Eye (tissue), 1 donor: ENCODE measurements at regions not wholly inside any gene's neighbourhood (a gene's known extent, or its start where the extent isn't known, plus 50 kb on each side); places are given as distances from the start of the nearest gene placed in this dataset.
"Not testable (repeated sequence)": the region's sequence is repeated elsewhere in the genome, so short reads cannot be mapped to it uniquely, and the experiment has no call there.

ENCODE experiments used
- DNase-seq: peaks from one replicate; pipeline ENCODE4 v3.0.0-alpha.2; 2015

DNA sequence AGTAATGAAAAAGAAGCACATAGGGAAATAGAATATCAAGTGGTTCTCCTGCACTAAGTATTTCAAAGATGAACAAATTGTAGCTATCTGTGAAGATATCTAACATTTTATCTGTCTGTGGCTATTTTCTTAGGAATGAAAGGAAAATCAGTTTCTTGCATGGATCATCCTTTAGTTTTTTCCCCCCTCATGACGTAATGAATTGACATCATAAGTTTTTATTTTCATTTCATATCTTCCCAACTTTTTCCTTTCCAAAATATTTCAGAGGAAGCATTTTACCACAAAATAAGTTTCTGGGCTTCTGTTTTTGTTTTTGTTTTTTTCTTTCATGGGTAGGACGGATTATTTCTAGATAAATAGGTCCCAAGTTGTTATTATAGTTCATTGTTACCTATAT, 996.6 kb downstream of the TMEM121 start:
- DNase-seq = no peak

DNA sequence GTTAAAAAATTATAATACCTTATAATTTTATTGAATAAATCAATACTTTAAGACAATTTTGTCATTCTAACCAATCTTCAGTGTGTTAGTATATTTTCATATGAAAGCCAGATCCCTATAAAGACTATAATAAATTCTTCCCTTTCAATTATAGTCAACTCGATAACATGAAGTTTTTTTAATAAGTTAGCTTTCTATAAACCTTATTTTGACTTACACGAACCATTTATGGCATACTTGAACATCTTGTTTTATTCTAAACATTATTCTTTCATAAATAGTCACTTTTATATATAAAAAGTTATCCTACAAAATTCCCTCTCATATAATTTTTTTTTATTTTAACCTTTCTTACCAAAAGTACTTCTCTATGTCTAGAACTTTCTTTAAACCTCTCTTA, 1002.3 kb downstream of the TMEM121 start:
- DNase-seq = no peak

DNA sequence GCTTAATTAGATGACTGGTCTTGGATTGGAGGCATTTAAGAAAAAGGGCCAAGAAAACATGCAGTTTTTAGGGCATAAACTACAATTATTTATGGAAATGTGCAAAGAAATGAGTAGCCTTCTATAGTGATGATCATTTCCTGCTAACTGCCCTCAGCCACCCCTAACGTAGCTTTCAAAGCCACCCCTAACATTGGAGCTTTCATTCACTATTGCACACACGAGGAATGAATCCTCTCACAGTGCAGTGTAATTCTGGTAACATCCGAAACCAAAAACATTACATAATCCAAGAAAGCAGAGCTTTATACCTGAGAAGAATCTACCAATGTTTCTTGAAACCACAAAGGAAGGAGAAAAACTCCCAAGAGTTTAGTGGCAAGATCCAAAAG, 1003.6 kb downstream of the TMEM121 start:
- no peak for DNase-seq

DNA sequence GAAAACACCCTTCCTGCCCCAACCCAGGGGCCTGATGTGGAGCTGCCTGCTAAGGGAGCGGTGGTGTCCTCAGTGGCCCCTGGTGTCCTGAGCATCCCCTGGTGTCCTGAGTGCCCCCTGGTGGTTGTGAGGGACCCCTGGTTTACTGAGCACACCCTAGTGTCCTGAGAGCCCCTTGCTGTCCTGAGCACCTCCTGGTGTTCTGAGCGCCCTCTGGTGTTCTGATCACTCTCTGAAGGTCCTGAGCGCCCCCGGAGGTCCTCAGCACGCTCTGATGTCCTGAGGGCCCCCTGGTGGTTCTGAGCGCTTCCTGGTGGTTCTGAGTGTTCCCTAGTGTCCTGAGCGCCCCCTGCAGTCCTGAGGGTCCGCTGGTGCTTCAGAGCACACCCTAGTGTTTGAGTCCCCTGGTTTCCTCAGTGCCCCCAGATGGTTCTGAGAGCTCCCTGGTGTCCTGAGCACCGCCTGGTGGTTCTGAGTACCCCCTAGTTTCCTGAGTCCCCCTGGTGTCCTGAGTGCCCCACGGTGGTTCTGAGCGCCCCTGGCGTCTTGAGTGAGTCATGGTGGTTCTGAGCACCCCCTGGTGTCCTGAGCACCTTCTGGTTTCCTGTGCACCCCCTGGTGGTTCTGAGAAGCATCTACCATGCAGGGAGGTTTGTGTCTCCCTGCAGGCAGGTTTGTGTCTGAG, 1004.2 kb downstream of the TMEM121 start:
- DNase-seq = no peak

DNA sequence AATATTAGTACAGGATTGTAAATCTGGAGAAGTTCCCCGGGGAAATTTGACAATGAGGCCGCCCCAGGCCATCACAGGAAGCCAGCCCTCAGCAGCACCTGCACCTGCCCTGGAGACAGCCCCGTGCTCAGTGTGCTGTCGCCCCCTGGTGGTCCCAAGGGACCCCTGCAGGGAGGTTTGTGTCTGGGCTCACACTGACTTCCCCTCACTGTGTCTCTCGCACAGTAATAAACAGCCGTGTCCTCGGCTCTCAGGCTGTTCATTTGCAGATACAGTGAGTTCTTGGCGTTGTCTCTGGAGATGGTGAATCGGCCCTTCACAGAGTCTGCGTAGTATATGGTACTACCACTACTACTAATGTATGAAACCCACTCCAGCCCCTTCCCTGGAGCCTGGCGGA, 1011.2 kb downstream of the TMEM121 start:
- DNase-seq = not testable (repeated sequence)

DNA sequence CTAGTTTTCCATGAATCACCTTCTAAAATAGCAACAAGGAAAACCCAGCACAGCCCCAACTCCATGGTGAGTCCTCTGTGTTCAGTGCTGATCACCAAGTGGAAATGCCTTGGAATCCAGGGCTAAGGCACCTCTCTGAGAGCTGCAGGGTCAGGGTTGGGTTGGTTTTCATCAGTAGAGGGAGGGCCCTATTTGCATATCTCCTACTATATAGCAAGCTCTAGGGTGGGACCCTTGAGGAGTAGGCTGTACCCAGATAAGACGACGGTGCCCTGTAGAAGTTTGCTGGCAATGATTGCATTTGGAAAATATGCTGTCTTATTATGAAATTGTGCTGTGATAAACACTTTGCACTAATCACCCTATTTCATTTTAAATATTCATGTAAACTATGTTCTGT, 1011.8 kb downstream of the TMEM121 start:
- no peak for DNase-seq

DNA sequence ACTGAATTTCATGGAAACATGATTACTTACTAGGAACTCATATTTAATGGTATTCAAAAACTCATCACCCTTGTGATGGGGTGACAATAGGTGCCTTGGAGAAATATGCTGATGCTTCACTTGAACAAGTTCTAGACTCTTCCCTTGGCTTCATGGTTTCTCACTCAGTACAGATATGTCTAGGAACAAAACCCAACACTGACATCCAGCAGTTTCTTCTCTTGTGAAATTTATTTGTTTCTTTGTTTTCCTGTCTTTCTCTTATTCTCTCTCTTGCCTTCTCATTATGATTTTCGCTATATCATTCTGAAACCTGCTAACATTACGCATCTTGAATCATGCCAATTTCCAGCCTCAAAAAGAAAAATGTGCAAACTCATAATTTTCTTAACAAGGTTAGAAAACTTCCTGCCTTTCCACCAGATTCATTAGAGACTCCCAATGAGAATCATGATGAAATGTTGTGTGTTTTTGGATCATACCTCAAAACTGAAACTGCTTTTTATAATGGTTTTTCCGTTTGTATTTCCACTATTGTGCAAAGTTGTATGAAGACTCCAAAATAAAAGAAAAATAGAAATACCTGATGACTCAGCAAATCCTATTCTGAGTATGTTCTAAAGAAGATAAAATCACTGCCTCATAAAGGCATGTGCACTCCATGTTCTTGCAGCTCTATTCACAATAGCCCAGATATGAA, 1021.5 kb downstream of the TMEM121 start:
- DNase-seq = no peak

DNA sequence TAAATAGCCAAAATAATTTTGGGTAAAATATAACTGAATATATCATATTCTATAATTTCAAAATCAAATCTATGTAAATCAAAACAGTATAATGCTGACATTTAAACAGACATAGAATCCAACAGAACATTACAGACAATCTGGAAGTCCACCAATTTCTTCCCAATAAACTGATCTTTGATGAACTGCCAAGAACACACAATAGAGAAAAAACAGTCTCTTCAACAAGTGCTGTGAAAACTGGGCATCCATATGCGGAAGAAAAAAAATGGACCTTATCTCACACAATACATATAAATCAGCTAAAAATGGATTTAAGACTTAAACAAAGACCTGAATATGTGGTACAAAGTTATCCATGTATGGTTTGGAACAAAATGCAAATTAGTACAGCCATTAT, 1022.7 kb downstream of the TMEM121 start:
- no peak for DNase-seq

DNA sequence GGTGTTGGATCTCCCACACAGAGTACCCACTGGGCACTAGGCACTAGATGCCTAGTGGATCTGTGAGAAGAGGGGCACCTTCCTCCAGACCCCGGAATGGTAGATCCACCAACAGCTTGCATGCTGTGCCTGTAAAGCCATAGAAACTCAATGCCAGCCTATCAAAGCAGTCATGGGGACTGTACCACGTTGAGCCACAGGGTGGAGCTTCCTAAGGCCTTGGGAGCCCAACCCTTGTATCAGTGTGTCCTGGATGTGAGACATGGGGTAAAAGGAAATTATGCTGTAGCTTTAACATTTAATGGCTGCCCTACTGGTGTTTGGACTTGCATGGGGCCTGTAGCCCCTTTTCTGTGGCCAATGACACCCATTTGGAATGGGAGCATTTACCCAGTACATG, 1024.9 kb downstream of the TMEM121 start:
- no peak for DNase-seq

DNA sequence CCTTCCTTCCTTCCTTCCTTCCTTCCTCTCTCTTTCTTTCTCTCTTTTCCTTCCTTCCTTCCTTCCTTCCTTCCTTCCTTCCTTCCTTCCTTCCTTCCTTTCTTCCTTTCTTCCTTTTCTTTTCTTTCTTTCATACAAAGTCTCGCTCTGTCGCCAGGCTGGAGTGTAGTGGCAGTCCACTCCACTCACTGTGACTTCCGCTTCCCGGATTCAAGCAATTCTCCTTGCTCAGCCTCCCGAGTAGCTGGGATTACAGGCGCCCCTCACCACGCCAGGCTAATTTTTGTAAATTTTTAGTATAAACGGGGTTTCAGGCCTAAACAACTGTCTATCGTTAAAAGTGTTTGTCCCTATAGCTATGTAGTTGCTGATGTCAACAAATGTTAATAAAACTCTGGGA, 1029.8 kb downstream of the TMEM121 start:
- DNase-seq = not testable (repeated sequence)

DNA sequence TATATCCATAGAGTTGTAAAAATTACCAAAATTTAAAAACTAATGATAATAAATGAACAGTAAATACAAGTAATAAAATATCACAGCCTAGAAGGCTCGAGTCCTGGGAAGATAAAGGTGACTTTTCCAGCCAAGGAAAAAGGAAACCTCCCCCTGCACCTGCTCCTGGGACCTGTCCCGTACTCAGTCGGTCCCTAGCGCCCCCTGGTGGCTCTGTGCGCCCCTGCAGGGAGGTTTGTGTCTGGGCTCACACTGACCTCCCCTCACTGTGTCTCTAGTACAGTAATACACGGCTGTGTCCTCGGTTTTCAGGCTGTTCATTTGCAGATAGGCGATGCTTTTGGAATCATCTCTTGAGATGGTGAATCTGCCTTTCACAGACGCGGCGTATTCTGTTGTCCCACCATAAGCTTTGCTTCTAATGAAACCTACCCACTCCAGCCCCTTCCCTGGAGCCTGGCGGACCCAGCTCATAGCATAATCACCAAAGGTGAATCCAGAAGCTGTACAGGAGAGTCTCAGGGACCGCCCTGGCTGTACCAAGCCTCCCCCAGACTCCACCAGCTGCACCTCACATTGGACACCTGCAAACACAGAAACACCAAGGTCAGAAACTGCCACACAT, 1030.4 kb downstream of the TMEM121 start:
- no peak for DNase-seq

DNA sequence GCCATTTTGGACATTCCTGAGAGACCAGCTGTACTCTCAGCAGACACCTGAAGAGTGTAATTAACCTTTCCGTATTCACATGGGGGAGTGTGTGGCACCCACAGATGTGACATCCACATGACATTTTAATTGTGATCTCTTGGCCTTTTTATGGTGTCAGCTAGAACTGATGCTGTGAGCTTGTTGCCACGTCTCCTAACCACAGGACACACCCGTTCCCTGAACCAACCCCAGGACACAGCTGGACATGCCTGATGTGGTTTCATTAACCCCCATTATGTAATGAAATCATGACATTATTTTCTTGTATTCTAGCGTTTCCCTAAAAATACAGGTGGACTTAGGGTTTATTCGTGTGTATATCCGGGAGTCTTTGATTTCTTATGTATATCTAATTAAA, 1036.1 kb downstream of the TMEM121 start:
- DNase-seq = no peak

DNA sequence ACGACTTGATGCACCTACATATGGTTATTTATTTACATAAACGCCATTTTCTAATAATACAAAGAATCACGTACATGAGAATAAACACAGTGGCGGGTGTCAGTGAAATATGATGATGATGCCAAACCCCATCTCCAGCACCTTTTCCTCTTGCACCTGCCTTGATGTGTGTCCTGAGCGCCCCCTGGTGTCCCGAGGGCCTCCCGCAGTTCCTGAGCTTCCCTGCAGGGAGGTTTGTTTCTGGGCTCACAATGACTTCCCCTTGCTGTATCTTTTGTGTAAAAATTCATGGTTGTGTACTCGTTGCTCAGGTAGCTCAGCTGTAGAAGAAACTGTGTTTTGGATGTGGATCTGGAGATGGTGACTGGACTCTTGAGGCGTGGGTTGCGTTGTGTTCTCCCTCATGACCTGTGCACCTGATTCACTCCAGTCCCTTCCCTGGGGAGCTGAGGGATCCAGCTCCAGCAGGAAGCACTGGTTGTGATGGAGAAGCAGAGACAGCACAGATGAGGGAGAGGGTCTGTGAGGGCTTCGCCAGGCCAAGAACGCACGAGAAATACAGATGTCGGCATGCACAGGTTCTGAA, 1037.8 kb downstream of the TMEM121 start:
- DNase-seq = no peak

DNA sequence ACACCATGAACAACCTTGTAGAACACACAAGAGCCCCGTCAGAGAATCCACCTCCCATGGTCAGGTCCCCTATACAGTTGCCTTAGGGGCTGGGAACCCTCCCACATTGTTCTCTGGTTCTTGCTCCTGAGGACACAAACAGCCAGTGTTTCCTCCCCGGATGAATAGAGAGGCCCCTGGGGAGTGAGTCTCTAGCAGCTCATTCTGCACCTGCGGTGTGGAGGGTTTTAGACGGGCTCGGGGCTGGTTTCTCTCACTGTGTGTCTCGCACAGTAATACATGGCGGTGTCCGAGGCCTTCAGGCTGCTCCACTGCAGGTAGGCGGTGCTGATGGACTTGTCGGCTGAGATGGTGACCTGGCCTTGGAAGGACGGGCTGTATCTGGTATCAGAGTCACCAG, 1052.1 kb downstream of the TMEM121 start:
- no peak for DNase-seq

DNA sequence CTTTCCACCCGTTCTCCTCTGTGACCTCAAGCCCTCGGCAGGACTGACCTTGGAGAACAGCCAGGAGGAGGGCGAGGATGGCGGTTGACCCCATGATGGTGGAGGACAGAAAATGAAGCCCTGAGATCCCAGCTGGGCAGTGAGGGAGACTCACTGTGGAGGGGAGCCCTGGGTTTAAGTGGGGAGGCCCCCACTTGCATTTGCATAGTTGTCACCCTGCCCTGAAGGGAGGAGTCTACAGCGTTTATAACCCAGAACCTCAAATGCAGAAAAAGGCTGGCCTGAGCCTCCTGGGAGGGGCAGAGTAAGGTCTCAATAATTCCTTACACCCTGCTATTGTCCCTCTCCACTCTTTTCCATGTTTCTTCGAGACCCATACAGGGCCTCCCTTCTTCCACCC, 1052.7 kb downstream of the TMEM121 start:
- no peak for DNase-seq

DNA sequence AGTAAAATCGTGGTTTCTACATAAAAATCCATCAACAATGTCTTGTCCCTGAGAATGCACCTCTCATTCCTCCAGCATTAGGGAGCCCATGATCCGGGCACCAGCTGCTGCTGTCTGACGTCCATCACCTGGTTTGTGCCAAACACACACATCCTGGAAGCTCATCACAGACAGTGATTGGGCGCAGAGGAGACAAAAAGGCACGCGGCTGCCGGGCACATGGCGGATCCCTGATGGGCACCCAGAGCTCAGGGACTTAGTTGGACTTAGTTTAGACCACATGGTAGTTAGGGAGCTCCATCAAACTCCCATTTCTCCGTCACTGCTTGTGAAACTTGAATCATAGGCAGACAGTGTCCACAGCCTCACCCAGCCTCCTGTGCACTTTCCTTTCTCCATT, 1059.3 kb downstream of the TMEM121 start:
- DNase-seq = no peak

DNA sequence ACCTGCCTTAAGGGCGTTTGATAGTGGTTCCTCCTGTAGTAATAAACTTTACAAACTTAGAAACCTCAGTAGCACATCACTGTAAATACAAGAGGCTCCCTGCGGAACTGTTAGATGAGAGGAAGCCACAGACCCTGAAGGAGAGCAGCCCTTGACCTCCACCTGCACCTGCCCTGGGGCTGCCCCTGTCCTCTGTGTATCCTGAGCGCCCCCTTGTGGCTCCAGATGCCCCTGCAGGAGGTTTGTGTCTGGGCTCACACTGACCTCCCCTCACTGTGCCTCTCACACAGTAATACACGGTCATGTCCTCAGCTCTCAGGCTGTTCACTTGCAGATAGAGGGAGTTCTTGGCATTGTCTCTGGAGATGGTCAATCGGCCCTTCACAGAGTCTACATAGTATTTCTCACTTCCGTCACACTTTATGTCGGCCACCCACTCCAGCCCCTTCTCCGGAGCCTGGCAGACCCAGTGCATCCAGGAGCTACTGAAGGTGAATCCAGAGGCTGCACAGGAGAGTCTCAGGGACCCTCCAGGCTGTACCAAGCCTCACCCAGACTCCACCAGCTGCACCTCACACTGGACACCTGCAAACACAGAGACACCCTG, 1059.8 kb downstream of the TMEM121 start:
- no peak for DNase-seq

DNA sequence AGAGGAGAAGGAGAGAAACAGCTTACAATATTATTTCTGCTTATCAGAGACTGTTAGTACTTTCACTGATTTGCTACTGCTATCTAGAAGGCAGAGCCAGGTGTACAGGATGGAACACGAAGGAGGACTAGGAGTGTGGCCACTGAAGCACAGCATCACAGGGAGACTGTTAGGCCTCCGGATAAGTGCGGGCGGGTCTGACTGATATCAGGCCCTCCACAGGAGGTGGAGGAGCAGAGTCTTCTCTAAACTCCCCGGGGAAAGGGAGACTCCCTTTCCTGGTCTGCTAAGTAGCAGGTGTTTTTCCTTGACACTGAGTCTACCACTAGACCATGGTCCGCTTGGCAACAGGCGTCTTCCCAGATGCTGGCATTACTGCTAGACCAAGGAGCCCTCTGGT, 1065.2 kb downstream of the TMEM121 start:
- DNase-seq = not testable (repeated sequence)

DNA sequence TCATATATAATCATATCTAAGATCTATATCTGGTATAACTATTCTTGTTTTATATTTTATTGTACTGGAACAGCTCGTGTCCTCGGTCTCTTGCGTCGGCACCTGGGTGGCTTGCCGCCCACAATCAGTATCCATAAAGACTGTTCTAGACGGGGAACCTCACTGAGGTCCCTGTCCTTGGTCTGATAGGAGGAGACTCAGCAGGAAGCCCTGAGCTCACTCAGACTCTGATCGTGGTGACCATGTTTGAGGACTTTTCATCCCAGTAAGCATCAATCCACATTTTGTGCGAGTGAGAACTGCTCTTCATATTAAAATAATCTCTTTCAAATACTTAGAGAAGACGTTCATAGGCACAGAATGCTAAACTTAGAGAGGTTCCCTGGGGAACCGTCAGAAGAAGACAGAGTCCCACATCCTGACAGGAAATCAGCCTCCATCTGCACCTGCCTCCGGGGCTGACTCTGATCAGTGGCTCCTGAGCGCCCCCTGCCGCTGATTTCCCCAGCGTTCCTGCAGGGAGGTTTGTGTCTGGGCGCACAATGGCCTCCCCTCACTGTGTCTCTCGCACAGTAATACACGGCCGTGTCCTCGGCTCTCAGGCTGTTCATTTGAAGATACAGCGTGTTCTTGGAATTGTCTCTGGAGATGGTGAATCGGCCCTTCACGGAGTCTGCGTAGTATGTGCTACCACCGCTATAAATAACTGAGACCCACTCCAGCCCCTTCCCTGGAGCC, 1065.9 kb downstream of the TMEM121 start:
- not testable (repeated sequence) for DNase-seq

DNA sequence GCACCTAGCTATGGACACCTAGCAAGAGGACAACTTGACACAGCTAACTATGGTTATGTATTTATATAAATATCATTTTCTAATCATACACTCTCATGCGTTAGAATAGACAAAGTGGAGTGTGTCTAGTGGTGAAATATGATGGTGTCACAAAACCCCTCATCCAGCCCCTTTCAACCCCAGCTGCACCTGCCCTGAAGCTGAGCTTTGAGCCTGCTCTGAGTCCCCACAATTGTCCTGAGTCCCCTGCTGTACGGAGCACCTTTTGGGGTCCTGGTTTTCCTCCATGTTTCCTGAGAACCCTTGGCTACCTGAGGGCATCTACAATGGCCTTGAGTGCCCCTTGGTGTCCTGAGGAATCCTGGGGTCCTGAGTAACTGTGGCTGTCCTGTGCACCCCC, 1072.8 kb downstream of the TMEM121 start:
- no peak for DNase-seq

DNA sequence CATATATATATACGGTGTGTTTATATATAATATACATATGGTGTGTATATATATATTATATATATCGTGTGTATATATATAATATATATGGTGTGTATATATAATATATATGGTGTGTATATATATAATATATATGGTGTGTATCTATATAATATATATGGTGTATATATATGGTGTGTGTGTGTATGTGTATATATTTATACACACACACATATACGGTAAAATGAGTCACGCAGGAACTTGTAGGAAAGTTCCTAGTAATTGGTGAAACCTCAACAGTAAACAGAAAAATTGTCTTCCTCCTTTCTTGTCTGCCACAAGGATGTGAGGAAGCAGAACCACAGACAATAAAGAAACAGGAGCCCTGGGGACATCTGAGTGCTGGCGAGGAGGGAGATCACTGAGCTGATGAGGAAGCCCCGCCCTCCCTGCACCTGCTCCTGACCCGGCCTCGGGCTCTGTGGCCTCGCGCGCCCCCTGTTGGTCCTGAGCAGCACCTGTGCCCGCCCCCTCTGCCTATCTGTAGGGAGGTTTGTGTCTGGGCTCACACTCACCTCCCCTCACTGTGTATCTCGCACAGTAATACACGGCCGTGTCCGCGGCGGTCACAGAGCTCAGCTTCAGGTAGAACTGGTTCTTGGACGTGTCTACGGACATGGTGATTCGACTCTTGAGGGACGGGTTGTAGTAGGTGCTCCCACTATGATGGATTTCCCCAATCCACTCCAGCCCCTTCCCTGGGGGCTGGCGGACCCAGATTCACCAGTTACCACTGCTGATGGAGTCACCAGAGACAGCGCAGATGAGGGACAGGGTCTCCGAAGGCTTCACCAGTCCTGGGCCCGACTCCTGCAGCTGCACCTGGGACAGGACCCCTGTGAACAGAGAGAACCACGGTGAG, 1079.4 kb downstream of the TMEM121 start:
- no peak for DNase-seq

DNA sequence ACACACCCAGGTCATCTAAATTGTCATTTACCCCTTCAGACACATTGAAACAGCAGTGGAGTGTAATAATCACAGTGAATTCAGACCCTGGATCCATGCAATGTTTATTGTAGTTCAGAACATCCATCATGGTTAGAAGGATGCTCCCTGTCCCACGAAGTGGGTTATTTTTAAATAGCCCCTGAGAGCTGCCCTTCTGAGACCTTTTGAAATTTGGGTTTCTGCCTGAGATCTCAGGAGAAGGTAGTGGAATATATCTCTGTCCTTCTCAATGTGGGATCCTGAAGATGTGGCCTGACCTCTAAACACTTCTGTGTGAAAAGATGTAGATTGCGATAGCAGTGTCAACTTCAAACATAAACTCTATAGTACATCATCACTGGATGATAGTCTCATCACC, 1080.6 kb downstream of the TMEM121 start:
- DNase-seq = no peak
